Medulla oblongata (tissue), 1 donor: ENCODE measurements at regions not wholly inside any gene's neighbourhood (a gene's known extent, or its start where the extent isn't known, plus 50 kb on each side); places are given as distances from the start of the nearest gene placed in this dataset.
"Not testable (repeated sequence)": the region's sequence is repeated elsewhere in the genome, so short reads cannot be mapped to it uniquely, and the experiment has no call there.

Experiments
- DNase-seq: peaks from one replicate; pipeline ENCODE4 v3.0.0-alpha.2; 2015; ENCODE audit errors: extremely low spot score

- DNase-seq, result no peak
Measured at GRCh38 chr10:91745090-91745831, 53.0 kb upstream of the TNKS2 start.

DNA sequence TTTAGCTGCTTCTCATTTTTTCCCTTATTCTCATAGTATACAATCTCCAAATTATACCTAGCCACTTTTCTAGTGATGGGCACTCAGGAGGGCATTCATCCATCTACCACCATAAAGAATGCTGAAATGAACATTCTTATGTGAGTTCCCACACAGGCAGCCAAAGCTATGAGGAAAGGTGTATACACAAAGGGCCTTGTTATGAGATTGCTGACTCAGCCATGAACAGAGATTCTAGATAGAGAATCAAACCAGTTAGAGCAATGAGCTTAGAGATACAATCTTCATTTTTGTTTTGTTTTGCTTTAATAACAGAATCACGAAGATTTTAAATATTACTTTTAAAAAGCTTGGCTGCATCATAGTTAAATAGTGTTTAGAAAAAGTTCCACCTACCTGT, 54.8 kb upstream of the TNKS2 start:
- DNase-seq, result no peak

- DNase-seq, result no peak
Measured at GRCh38 chr10:91742229-91742628, 56.0 kb upstream of the TNKS2 start.

- DNase-seq, result no peak
Measured at GRCh38 chr10:91741356-91741755, 56.9 kb upstream of the TNKS2 start.

DNA sequence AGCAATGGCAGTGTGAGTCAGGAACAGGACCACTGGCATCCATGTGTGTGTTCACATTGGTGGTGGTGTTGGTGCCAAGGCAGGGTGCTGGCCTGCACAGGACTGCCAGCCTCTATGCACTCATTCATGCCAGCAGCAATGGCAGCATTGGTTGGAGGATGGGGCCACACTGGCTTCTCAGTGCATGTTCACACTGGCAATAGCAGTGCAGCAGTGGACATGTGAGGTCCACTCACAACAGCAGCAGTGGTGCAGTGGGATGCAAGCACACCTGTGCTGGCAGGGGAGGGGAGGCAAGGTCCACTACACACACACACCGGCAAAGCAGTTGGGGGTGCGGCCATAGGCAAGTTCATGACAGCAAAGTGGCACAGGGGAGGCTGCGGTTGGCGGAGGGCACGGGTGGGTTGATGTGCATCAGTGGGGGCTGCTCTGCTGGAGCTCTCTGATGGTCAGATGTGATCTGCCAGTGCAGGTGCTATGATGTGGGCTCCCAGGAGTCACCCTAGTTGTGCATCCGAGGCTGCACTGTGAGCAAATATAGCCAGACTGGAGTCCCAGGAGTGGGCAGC, 57.8 kb upstream of the TNKS2 start:
- no peak for DNase-seq

DNA sequence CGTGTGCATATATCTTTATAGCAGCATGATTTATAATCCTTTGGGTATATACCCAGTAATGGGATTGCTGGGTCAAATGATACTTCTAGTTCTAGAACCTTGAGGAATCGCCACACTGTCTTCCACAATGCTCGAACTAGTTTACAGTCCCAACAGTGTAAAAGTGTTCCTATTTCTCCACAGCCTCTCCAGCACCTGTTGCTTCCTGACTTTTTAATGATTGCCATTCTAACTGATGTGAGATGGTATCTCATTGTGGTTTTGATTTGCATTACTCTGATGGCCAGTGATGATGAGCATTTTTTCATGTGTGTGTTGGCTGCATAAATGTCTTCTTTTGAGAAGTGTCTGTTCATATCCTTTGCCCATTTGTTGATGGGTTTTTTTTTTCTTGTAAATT, 66.0 kb upstream of the TNKS2 start:
- not testable (repeated sequence) for DNase-seq

GRCh38 chr10:91729339-91729738, 68.9 kb upstream of the TNKS2 start:
- DNase-seq, result not testable (repeated sequence)

DNA sequence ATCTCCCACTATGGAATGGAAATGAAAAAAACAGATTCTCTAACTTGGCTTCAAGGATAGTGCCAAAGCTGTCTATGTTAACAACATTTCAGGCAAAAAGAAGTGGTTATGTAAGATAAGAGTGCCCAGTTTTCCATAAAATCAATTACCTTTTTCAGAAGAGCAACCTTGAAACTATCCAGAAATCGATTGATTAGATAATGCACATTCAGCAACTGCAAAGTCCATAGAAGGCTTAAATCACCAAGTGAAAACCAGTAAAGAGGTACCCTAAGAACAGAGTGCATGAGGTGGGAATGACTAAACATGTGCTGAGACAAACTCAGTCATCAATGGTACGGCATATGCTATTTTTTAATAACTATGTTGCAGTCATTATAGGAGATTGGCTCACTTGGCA, 71.9 kb upstream of the TNKS2 start:
- no peak for DNase-seq

DNA sequence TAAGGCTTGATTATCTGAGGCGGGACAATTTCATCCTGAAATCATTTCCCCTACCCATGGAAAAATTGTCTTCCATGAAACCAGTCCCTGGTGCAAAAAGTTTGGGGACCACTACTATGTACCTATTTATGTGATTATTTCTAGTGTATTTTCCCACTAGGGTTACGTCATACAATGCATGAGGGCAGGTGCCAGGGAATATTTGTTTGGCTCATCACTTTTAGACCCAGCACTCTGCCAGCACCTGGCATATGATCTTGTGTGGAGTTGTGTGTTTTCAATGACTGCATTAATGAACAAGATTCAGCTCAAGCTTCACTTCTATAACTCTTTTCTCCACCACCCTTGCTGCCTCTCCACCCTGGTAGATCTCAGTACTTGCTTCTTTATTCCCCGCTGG, 73.3 kb upstream of the TNKS2 start:
- no peak for DNase-seq

DNA sequence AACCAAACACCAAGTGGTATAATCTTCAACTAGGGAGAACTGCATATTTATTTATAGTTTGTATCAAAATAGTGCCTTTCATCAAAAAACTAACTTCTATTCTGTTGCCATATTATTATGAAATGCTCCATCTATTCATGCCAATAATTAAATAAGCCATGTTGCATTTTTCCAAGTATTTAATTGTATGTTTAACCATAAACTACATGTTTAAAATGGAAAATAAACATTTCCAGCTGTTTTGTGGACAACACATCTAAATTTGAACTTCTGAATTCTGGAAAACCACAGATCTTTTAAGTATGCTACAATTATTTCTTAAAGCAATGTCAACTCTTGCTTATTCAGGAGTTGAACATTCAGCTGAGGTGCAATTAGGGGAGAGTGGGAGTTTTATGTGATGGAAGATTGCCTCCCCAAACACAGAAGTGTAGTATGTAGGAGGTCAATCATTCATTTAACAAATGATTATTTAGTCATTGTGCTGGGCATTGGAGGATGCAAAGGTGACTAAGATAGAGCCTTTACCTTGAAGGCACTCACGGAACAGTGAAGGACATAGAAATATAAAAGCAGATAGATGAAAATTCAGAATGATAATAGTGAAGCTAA, 80.7 kb upstream of the PPP1R3C start:
- no peak for DNase-seq

DNA sequence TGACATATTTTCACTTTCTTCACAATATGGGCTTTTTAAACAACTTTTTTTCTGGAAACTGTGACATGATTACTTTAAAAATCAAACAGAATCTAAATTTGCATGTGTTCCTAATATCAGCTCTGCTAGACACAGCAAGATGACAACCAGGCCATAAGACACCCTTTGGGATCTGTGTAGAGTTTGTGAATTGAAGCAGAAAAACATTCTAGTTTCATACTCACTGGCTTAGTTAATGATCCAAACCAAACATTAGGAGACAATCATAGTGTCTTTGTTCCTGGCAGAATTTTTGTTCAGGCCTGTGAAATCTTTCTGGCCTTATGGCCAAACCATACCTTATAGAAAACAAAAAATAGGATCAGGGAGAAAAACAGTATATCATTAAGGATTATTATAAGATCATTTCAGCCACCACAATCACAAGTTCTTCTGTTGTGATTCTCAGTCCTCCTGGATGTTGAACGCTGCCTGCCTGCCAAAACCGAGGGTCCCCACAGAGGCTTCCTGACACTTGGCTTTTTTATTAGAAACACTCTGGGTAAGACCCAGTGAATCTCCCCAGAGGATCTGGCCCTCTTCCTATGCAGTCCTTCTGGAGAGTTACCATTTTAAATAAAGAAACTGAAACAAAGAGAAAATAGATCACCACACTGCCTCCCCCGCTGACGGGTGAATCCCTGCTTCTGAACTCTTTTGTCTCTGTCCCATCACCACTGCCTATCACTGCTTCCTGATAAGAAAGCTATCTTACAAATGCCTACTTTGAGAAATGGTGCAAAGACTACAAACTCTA, 79.2 kb upstream of the PPP1R3C start:
- peak; percentile 9 for DNase-seq

GRCh38 chr10:91709394-91709798, 76.5 kb upstream of the PPP1R3C start:
- DNase-seq, result no peak

- DNase-seq, result no peak
Measured at GRCh38 chr10:91708174-91708861, 75.4 kb upstream of the PPP1R3C start.

GRCh38 chr10:91707236-91707635, 74.4 kb upstream of the PPP1R3C start:
- no peak for DNase-seq

- DNase-seq, result no peak
Measured at GRCh38 chr10:91705948-91706670, 73.2 kb upstream of the PPP1R3C start.

DNA sequence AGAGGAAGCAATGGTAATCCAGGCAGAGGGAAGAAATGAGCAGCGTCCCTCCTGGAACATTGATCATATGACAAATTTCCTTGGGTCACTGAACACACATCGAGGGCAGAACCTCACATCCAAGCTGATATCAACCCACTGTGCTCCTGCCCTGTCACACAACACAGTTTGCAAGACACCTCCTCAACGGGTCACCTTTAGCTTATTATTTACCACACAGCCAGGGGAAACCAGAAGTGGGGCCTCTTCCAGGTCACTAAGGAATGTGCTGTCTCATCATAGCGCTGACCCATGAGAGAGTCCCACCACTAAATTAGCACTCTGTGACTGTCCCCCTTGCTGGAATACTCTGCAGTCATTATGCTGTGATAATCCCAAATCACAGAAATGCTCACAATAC, 69.7 kb upstream of the PPP1R3C start:
- no peak for DNase-seq

GRCh38 chr10:91700788-91701444, 68.0 kb upstream of the PPP1R3C start:
- DNase-seq, result no peak

DNA sequence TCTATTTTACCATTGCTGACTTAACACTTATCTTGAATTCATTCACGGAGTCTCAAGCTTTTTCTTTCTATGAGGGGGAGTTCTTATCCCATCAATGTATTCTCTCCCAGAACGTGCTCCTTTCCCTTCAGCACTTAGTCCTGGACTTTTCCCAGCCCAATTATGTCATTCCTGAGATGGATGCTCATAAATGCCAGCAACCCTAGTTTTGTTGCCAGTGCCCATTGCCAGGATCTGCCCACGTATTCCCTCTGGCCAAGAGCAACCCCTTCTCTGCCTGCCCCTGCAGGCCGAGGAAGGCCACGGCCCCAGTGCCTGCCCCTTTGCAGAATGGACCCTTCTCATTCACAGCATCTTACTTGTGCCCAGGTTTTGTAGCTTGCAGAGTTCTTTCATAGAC, 67.4 kb upstream of the PPP1R3C start:
- no peak for DNase-seq

GRCh38 chr10:91698258-91698657, 65.4 kb upstream of the PPP1R3C start:
- no peak for DNase-seq

GRCh38 chr10:91694170-91694794, 61.4 kb upstream of the PPP1R3C start:
- DNase-seq, result no peak
